Neural cell (in vitro differentiated cells): ENCODE measurements at regions not wholly inside any gene's neighbourhood (a gene's known extent, or its start where the extent isn't known, plus 50 kb on each side); places are given as distances from the start of the nearest gene placed in this dataset.

Experiments
- CTCF ChIP-seq: fragments of 450-650 bp; IDR thresholded peaks from 2 replicates; pipeline ENCODE4 v1.5.1; 2014; ENCODE audit warnings: antibody characterized with exemption, mild to moderate bottlenecking, moderate library complexity; ENCODE audit not compliant: poor library complexity, severe bottlenecking
- EP300 ChIP-seq: fragments of 450-650 bp; conservative IDR thresholded peaks from 2 replicates; pipeline ENCODE4 v1.6.1; 2014; ENCODE audit warnings: antibody characterized with exemption, mild to moderate bottlenecking, moderate library complexity; ENCODE audit not compliant: poor library complexity, severe bottlenecking
- EZH2 ChIP-seq: fragments of 200-600, 300-800 bp; shearing (Covaris generic), sonication (generic); IDR thresholded peaks from 2 replicates; pipeline ENCODE4 v1.6.1; 2014; ENCODE audit warnings: antibody characterized with exemption, low read length, borderline replicate concordance, mild to moderate bottlenecking; ENCODE audit not compliant: insufficient read depth, poor library complexity, severe bottlenecking
- POLR2AphosphoS5 ChIP-seq: IDR thresholded peaks from 2 replicates; pipeline ENCODE4 v1.6.1; 2012
- REST ChIP-seq: IDR thresholded peaks from 2 replicates; pipeline ENCODE4 v1.6.1; 2012; ENCODE audit warnings: borderline replicate concordance
- TAF1 ChIP-seq: IDR thresholded peaks from 2 replicates; pipeline ENCODE4 v1.6.1; 2012; ENCODE audit warnings: low read depth

- TF ChIP-seq CTCF (no peak), TAF1 (no peak), EZH2 (no peak), EP300 (no peak), REST (no peak), POLR2AphosphoS5 (no peak)
Observed at GRCh38 chr10:63724922-63725321, 203.7 kb downstream of the REEP3 start.
